Adrenal gland (tissue), 5 donors: ENCODE measurements at regions not wholly inside any gene's neighbourhood (a gene's known extent, or its start where the extent isn't known, plus 50 kb on each side); places are given as distances from the start of the nearest gene placed in this dataset.

ENCODE experiments used
- CTCF ChIP-seq, 6 experiments: fragments of 450-650 bp in 4 of 6; fragments of 200-600 bp in 2 of 6; sonication (generic) in 1 of 6; IDR thresholded peaks; 1 replicate in 5 of 6; 2 replicates in 1 of 6; pipeline versions ENCODE4 v1.5.1 to v1.8.0; 2016 to 2021; ENCODE audit warnings: antibody characterized with exemption in 6 of 6, mild to moderate bottlenecking in 2 of 6, moderate library complexity in 1 of 6
- POLR2A ChIP-seq, 2 donors: fragments of 450-650 bp; IDR thresholded peaks; one replicate each; pipeline ENCODE4 v1.6.1; 2017; ENCODE audit warnings: antibody characterized with exemption in 2 of 2, mild to moderate bottlenecking in 2 of 2, moderate library complexity in 1 of 2
- donor health status: DM: no; HTN: no; CAD: no.

DNA sequence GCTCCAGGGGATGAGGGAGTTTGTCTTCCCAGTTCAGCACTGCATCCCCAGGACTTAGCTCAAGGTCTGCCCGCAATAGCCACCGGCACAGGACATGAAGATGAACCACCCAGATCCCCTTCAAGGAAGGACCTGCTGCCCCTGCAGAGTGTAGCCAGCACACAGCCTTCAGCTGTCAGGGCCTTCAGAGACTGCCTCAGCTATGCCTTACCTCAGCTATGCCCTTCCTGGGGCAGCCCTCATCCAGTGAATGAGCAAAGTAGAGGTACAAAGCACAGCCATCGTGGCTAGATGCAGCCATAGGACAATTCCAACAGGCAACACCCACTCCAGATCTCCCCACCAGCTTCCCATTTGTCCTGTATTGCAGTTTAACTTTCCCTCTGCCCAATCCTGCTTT lies 291.2 kb upstream of the STT3B start:
- TF ChIP-seq CTCF (IDR thresholded peaks at IDR 0.05): no peak
- TF ChIP-seq POLR2A (IDR thresholded peaks at IDR 0.05): no peak
